Neural cell (in vitro differentiated cells): ENCODE measurements at regions not wholly inside any gene's neighbourhood (a gene's known extent, or its start where the extent isn't known, plus 50 kb on each side); places are given as distances from the start of the nearest gene placed in this dataset.

Experiments used
- EP300 ChIP-seq: fragments of 450-650 bp; conservative IDR thresholded peaks from 2 replicates; pipeline ENCODE4 v1.6.1; 2014; ENCODE audit warnings: antibody characterized with exemption, mild to moderate bottlenecking, moderate library complexity; ENCODE audit not compliant: poor library complexity, severe bottlenecking
- POLR2AphosphoS5 ChIP-seq: IDR thresholded peaks from 2 replicates; pipeline ENCODE4 v1.6.1; 2012
- TAF1 ChIP-seq: IDR thresholded peaks from 2 replicates; pipeline ENCODE4 v1.6.1; 2012; ENCODE audit warnings: low read depth
- TF ChIP-seq, protein P1 (sequence below): fragments of 450-650 bp; IDR thresholded peaks from 2 replicates; pipeline ENCODE4 v1.5.1; 2014; ENCODE audit warnings: antibody characterized with exemption, mild to moderate bottlenecking, moderate library complexity; ENCODE audit not compliant: poor library complexity, severe bottlenecking

DNA sequence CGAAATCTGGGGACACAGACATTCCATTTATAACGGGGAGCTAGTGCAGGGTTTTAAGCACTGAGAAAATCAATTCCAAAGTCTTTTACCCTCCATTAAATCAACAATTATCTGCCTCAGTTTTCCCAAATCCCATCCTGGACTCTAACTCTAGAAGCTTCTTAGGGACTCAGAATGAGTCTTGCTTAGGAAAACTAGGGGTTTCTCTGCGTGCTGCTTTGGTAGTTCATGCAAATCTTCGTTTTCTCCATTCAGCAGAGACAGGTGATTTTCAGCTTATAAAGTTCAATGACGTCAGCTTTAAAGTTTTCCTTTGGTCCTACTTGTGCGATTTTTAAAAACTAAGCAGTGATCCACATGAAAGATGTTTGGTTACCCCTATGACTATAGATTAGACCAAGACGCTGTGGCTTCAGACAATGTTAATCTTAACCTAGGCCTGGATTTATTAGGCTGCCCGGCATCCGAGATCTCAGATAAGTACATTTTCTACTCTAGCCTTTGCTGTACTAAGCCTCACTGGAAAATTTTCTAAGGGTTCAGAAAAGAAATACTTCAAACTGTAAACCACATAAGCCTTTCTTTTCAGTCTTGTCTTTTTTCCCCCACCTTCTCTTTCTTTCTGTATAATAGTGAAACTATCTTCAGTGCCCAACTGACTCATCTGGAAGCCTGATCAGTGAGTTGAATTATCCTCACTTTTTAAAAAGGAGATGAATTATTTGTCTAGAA is 121.4 kb upstream of the GATB start:
- TF ChIP-seq, protein P1, sequence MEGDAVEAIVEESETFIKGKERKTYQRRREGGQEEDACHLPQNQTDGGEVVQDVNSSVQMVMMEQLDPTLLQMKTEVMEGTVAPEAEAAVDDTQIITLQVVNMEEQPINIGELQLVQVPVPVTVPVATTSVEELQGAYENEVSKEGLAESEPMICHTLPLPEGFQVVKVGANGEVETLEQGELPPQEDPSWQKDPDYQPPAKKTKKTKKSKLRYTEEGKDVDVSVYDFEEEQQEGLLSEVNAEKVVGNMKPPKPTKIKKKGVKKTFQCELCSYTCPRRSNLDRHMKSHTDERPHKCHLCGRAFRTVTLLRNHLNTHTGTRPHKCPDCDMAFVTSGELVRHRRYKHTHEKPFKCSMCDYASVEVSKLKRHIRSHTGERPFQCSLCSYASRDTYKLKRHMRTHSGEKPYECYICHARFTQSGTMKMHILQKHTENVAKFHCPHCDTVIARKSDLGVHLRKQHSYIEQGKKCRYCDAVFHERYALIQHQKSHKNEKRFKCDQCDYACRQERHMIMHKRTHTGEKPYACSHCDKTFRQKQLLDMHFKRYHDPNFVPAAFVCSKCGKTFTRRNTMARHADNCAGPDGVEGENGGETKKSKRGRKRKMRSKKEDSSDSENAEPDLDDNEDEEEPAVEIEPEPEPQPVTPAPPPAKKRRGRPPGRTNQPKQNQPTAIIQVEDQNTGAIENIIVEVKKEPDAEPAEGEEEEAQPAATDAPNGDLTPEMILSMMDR = no peak
- TF ChIP-seq EP300 (no peak), POLR2AphosphoS5 (no peak), TAF1 (no peak)
